ENCODE measurements at regions not wholly inside any gene's neighbourhood (a gene's known extent, or its start where the extent isn't known, plus 50 kb on each side); places are given as distances from the start of the nearest gene placed in this dataset.
"Not testable (repeated sequence)": the region's sequence is repeated elsewhere in the genome, so short reads cannot be mapped to it uniquely, and the experiment has no call there.

GRCh38 chr12:125861299-125862281 is 796.4 kb downstream of the AACS start:
- no peak for DNase-seq (ENCODE audit: low read depth in 2 of 3, low spot score in 2 of 3)

GRCh38 chr12:125865236-125865635 is 800.0 kb downstream of the AACS start:
- not testable (repeated sequence) for DNase-seq (ENCODE audit: low read depth in 2 of 3, low spot score in 2 of 3)

GRCh38 chr12:125871811-125872594 is 806.8 kb downstream of the AACS start:
- DNase-seq (ENCODE audit: low read depth in 2 of 3, low spot score in 2 of 3), result no peak

DNA sequence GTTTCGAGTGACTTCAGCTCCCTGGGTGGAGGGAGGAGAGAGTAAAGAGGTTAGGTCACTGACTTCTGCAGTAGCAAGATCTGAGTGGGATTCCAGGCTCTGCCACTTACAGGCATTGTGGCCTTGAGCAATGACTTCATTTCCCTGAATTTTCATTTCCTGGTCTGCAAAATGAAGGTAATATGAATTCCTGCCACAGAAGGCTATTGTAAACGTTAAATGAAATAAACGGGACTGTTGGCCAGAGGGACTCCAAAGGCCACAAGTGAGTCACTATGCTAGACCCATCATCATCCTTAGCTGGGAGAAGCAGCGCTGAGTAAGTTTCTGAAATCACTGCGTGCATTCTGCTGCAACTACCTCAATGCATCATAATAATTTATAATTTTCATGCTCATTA is 807.8 kb downstream of the AACS start:
- no peak for DNase-seq (ENCODE audit: low read depth in 2 of 3, low spot score in 2 of 3)

DNA sequence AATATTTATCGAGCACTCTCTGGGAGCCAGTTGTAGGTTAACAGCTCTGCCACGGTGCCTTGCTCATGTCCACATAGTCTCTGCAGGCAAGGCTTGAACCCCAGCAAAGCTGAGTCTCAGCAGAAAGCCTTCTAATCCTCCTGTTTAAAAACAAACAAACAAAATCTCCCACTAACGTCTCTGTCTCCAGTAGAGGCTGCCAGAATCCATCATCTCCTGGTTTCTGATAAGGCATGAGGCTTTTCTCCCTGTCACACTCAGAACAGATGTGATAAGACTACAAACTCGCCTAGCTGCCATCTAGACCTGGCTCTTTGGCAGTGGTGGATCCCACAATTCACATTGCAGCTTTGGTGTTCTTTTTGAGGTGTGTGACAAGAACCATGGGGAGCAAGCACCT is 813.2 kb downstream of the AACS start:
- no peak for DNase-seq (ENCODE audit: low read depth in 2 of 3, low spot score in 2 of 3)

DNA sequence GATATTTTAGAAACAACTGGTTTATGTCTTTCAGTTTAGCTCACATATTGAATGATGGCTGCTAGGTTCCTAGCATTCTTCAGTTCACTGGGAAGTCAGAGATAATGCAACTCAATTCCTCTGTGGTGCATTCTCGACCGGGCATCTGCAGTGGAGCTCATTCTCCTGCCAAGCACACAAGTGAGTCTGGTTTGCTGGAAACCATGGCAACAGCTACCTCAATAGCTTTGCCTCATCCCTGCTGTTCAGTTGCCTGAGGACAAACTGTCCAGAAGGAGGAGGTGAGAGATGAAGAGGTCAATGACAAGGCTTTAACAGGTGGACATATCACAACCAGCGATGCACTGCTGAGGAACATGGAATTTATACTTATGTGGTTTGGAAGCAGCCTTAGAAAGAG is 816.9 kb downstream of the AACS start:
- DNase-seq (ENCODE audit: low read depth in 2 of 3, low spot score in 2 of 3), result no peak

DNA sequence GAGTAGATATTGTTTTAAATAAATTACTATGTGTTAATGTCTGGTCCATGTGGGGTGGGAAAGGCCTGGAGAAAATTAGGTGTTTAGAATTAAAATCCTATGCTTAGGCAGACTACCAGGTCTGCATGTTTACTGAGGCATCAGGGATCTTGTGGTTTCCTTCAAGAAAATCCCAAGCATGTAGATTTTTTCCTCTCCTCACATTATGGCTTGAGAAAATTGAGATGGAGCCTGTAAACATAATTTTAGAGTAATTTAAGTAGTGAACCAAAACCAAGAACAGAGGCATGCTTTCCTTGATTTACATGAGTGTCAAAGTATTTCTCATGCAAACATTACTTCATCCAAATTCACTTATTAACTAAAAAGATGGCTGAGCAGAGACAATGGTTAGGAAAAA is 823.7 kb downstream of the AACS start:
- DNase-seq (ENCODE audit: low read depth in 2 of 3, low spot score in 2 of 3), result no peak

DNA sequence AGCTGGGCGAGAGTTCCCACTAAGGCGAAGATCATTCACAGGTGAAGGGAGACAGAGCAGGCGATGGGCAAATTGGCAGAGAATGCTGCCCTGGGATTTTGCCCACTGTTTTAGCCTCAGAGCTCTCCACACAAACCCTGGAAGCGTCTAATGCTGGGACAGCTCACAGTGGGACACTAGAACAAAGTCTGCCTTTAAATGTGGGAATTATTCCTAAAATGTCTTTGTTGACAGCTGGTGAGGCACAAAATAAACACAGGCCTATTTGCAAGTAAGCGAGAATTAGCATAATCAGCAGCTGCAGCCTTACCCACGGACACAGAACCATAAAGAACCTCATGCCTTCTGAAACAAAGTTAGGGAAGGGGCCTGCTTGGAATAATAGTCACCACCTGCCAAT is 824.5 kb downstream of the AACS start:
- no peak for DNase-seq (ENCODE audit: low read depth in 2 of 3, low spot score in 2 of 3)

DNA sequence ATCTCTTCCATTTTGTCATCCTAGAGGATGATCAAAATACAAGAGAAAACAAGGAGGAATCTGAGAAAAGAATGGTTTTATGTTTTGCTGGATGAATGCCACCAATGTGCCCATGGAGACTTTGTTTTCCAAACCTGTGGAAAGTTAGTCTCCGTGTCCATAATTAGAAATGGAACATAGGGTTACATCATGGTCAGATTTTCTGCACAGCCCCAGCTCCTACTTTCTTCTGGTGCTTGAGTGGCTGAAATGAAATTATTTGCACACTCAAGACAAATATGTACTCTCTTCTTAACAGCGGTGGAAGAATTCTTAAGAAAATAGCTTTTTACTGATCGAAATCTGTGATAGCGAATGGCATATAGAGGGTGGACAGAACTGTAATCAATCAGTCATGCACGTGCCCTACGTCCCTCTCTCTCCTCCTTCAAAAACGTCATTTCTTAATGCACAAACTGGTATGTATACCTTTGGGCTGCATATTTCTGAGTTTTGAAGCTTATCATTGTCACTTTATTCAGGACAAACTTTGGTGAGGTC is 825.2 kb downstream of the AACS start:
- DNase-seq (ENCODE audit: low read depth in 2 of 3, low spot score in 2 of 3), result no peak

DNA sequence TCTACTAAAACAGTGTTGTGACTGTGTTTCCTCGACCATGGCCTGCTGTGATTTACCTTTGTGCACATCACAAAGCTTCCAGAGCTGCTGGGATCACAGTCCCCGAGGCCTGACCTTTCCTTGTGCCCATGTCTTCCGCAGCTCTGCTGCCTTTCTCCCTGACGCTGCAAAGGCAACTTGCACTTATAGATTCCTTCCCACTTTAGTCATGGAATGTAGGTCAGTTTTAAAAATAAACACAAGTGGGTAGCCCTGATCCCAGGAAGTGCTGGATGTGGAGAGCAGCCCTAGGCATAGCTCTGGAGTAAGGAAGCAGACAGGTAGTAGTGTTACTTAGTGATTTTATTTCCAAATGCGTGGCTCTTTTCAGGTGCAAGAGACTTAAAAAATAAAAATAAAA is 825.7 kb downstream of the AACS start:
- no peak for DNase-seq (ENCODE audit: low read depth in 2 of 3, low spot score in 2 of 3)

DNA sequence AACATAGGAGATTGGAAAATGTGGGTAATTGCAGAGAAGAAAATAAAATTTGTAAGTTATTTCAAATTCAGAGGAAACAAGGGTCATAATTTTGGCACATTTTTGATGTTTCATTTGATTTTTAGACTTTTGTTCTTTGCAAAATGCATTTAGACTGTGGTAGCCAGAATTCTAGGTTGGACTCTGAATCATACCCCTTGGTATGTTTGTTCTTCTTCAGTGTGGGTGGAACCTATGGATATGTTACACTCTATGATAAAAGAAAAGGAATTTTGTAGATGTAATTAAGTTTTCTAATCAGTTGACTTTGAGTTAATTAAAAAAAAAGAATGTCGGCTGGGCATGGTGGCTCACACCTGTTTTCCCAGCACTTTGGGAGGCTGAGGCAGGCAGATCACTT is 827.0 kb downstream of the AACS start:
- no peak for DNase-seq (ENCODE audit: low read depth in 2 of 3, low spot score in 2 of 3)

- no peak for DNase-seq (ENCODE audit: low read depth in 2 of 3, low spot score in 2 of 3)
Measured at GRCh38 chr12:125902991-125903390, 837.8 kb downstream of the AACS start.

- DNase-seq (ENCODE audit: low read depth in 2 of 3, low spot score in 2 of 3), result no peak
Measured at GRCh38 chr12:125907351-125907750, 842.1 kb downstream of the AACS start.

- DNase-seq (ENCODE audit: low read depth in 2 of 3, low spot score in 2 of 3), result no peak
Measured at GRCh38 chr12:125919856-125920470, 854.7 kb downstream of the AACS start.

- DNase-seq (ENCODE audit: low read depth in 2 of 3, low spot score in 2 of 3), result no peak
Measured at GRCh38 chr12:125922330-125922729, 857.1 kb downstream of the AACS start.

GRCh38 chr12:125936502-125936901 is 871.3 kb downstream of the AACS start:
- no peak for DNase-seq (ENCODE audit: low read depth in 2 of 3, low spot score in 2 of 3)

- no peak for DNase-seq (ENCODE audit: low read depth in 2 of 3, low spot score in 2 of 3)
Measured at GRCh38 chr12:125944446-125944845, 879.2 kb downstream of the AACS start.

DNA sequence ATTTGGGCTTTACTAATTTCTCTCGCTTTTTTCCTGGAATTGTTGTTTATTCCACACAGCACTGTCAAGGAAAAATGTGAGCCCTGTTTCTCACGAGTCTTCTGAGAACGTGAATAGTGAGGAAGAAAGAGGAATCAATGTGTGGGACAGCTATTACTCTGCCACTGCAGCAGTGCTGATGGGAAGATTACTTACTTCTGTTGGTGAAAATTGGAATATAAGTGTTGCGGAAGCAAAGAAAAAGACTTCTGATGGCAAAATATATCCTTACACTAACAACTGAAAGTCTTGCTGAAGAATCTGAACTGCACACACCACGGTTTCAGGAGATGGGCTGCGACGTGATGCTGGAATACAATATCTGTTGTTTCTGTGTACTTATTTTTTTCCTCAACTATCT is 884.2 kb downstream of the AACS start:
- no peak for DNase-seq (ENCODE audit: low read depth in 2 of 3, low spot score in 2 of 3)

GRCh38 chr12:125954362-125954761 is 889.1 kb downstream of the AACS start:
- no peak for DNase-seq (ENCODE audit: low read depth in 2 of 3, low spot score in 2 of 3)

GRCh38 chr12:125956186-125956585 is 891.0 kb downstream of the AACS start:
- no peak for DNase-seq (ENCODE audit: low read depth in 2 of 3, low spot score in 2 of 3)

DNA sequence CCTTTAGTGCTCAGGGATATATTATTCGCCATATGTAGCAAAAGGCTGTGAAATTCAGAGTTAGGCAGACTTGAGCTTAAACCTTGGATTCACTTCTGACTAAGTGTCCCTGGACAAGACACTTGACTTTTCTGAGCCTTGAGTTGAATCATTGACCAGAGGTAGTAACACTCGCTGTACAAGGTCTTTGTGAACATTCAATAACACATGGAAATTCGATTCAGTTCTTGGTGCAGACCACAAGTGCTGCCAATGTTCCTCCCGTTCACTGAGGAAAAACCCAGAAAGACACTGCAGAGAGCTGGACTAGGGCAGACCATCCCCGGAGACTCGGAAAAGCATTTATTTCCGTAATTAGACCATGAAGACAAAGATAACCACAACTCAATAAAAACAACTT is 901.4 kb downstream of the AACS start:
- DNase-seq (ENCODE audit: low read depth in 2 of 3, low spot score in 2 of 3), result no peak

Data from activated CD8-positive, alpha-beta memory T cell treated with anti-CD3 and anti-CD28 coated beads for 48 hours (primary cell).